ENCODE measurements at regions not wholly inside any gene's neighbourhood (a gene's known extent, or its start where the extent isn't known, plus 50 kb on each side); places are given as distances from the start of the nearest gene placed in this dataset.

DNA sequence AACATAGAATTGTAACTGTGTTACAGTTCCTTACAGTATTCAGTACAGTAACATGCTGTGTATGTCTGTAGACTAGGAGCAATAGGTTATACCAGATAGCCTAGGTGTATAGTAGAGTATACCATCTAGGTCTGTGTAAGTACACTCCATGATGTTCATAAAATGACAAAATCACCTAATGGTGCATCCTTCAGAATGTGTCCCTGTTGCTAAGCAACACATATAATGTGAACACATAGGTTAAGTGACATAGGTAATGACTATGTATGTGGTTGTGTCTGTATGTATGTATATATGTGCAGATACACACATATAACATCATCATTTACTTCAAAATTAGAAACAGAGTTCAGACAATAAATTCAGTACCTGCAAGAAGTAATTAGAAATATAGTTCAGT is 146.8 kb upstream of the GAP43 start:
- DNase-seq (ENCODE audit: low read depth in 6 of 9, low spot score in 9 of 9) = no peak
- Histone ChIP-seq H3K9me3 (ENCODE audit: control insufficient read depth in 2 of 2, insufficient read depth in 1 of 2, low read length in 1 of 2) (no peaks in the 10 kb centered on the region), H3K27ac (ENCODE audit: low read depth in 1 of 2, low read length in 1 of 2) (no peak overlapping the region), H3K27me3 (ENCODE audit: control insufficient read depth in 2 of 2, insufficient read depth in 1 of 2, low read length in 1 of 2) (no peaks in the 10 kb centered on the region), H3K4me1 (ENCODE audit: control insufficient read depth in 2 of 2, insufficient read depth in 2 of 2, low read length in 2 of 2) (no peaks in the 10 kb centered on the region), H3K36me3 (ENCODE audit: control insufficient read depth in 2 of 2, insufficient read depth in 2 of 2, low read length in 1 of 2) (no peaks in the 10 kb centered on the region), H3K4me3 (ENCODE audit: low read length in 2 of 2) (no peak overlapping the region)

DNA sequence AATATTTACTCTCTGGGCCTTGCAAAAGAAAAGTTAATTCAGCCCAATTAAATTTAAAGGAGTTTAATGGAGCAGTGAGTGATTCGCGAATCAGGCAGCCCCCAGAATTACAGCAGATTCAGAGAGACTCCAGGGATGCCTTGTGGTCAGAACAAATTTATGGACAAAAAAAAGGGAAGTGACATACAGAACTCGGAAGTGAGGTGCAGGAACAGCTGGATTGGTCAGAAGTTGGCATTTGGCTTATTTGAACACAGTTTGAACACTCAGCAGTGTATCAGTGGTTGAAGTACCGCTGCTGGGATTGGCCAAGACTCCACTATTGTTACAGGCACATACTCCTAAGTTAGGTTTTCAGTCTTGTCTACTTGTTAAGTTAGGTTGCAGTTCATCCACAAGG is 145.0 kb upstream of the GAP43 start:
- no peaks in the 10 kb centered on the region for H3K4me1 ChIP-seq (ENCODE audit: control insufficient read depth in 2 of 2, insufficient read depth in 2 of 2, low read length in 2 of 2)
- H3K4me3 ChIP-seq (ENCODE audit: low read length in 2 of 2) = no peak overlapping the region
- no peaks in the 10 kb centered on the region for H3K9me3 ChIP-seq (ENCODE audit: control insufficient read depth in 2 of 2, insufficient read depth in 1 of 2, low read length in 1 of 2)
- no peak for DNase-seq (ENCODE audit: low read depth in 6 of 9, low spot score in 9 of 9)
- H3K27ac ChIP-seq (ENCODE audit: low read depth in 1 of 2, low read length in 1 of 2) = no peak overlapping the region
- WGBS = 81% methylated on average over 4 of the region's 4 CpGs
- no peaks in the 10 kb centered on the region for H3K27me3 ChIP-seq (ENCODE audit: control insufficient read depth in 2 of 2, insufficient read depth in 1 of 2, low read length in 1 of 2)
- H3K36me3 ChIP-seq (ENCODE audit: control insufficient read depth in 2 of 2, insufficient read depth in 2 of 2, low read length in 1 of 2) = no peaks in the 10 kb centered on the region

- 89% methylated on average over 2 of the region's 2 CpGs for WGBS
- no peak overlapping the region for H3K4me3 ChIP-seq (ENCODE audit: low read length in 2 of 2)
- H3K36me3 ChIP-seq (ENCODE audit: control insufficient read depth in 2 of 2, insufficient read depth in 2 of 2, low read length in 1 of 2) = no peaks in the 10 kb centered on the region
- DNase-seq (ENCODE audit: low read depth in 6 of 9, low spot score in 9 of 9) = no peak
- no peaks in the 10 kb centered on the region for H3K4me1 ChIP-seq (ENCODE audit: control insufficient read depth in 2 of 2, insufficient read depth in 2 of 2, low read length in 2 of 2)
- H3K9me3 ChIP-seq (ENCODE audit: control insufficient read depth in 2 of 2, insufficient read depth in 1 of 2, low read length in 1 of 2) = no peaks in the 10 kb centered on the region
- no peak overlapping the region for H3K27ac ChIP-seq (ENCODE audit: low read depth in 1 of 2, low read length in 1 of 2)
- H3K27me3 ChIP-seq (ENCODE audit: control insufficient read depth in 2 of 2, insufficient read depth in 1 of 2, low read length in 1 of 2) = no peaks in the 10 kb centered on the region
Observed at GRCh38 chr3:115486880-115487279, 136.4 kb upstream of the GAP43 start.

DNA sequence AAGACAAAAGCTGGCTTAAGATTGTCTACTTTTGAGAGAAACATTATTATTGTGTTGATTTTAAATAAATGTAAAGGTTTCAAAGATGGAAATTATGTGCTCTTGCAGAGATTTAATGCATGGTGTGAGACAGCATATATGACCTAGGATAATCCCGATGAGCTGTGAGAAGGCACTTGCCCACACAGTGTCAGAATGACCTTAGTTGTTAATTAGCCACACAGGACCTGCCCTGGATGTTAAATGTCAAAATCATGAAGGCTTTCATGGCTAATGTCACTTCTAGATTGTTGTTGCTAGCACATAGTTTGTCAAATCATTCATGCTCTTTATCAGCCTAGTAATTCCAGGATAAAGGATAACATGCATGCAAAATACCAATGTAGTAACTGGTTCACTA is 135.3 kb upstream of the GAP43 start:
- no peaks in the 10 kb centered on the region for H3K27me3 ChIP-seq (ENCODE audit: control insufficient read depth in 2 of 2, insufficient read depth in 1 of 2, low read length in 1 of 2)
- WGBS = 100% methylated on average over 1 of the region's 1 CpG
- no peaks in the 10 kb centered on the region for H3K4me1 ChIP-seq (ENCODE audit: control insufficient read depth in 2 of 2, insufficient read depth in 2 of 2, low read length in 2 of 2)
- H3K36me3 ChIP-seq (ENCODE audit: control insufficient read depth in 2 of 2, insufficient read depth in 2 of 2, low read length in 1 of 2) = no peaks in the 10 kb centered on the region
- H3K9me3 ChIP-seq (ENCODE audit: control insufficient read depth in 2 of 2, insufficient read depth in 1 of 2, low read length in 1 of 2) = no peaks in the 10 kb centered on the region
- H3K27ac ChIP-seq (ENCODE audit: low read depth in 1 of 2, low read length in 1 of 2) = no peak overlapping the region
- no peak overlapping the region for H3K4me3 ChIP-seq (ENCODE audit: low read length in 2 of 2)
- DNase-seq (ENCODE audit: low read depth in 6 of 9, low spot score in 9 of 9) = no peak

DNA sequence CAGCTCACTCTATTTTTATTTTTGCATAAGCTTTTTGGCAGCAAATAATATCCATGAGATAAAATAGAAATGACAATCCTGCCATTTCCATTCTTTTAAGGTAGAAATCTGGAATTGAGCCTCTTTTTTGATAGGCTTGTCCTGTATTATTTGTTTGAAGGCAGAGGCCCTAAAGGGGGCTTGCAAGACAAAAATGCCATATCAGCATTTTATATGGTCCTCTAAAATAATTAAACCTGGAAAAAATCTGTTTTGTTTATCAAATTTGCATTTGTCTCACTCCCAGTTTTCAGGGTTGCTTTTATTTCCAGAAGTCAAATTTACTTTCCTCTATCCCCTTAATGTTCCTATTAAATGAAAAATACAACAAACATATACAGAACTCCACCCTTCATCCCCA is 134.9 kb upstream of the GAP43 start:
- DNase-seq (ENCODE audit: low read depth in 6 of 9, low spot score in 9 of 9) = no peak
- H3K27ac ChIP-seq (ENCODE audit: low read depth in 1 of 2, low read length in 1 of 2) = no peak overlapping the region
- H3K4me1 ChIP-seq (ENCODE audit: control insufficient read depth in 2 of 2, insufficient read depth in 2 of 2, low read length in 2 of 2) = no peaks in the 10 kb centered on the region
- H3K9me3 ChIP-seq (ENCODE audit: control insufficient read depth in 2 of 2, insufficient read depth in 1 of 2, low read length in 1 of 2) = no peaks in the 10 kb centered on the region
- H3K27me3 ChIP-seq (ENCODE audit: control insufficient read depth in 2 of 2, insufficient read depth in 1 of 2, low read length in 1 of 2) = no peaks in the 10 kb centered on the region
- H3K36me3 ChIP-seq (ENCODE audit: control insufficient read depth in 2 of 2, insufficient read depth in 2 of 2, low read length in 1 of 2) = no peaks in the 10 kb centered on the region
- H3K4me3 ChIP-seq (ENCODE audit: low read length in 2 of 2) = no peak overlapping the region

DNA sequence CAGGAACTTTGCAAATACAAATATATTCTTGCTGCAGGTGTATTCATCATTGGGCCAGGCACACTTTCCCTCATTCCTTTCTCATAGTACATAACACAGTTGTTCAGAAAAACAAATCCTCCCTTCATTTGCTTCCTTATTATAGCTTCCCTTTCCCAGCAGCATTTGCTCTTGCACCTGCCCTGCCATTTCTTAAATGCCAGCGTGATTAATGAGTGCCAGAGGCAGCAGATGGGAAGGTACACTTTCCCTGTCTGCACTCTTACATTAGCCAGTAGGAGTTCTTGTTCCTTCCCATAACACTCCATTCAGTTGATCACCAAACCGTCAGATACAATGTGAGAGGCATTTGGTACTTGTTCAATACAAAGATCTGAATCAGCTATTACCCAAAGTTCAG is 128.5 kb upstream of the GAP43 start:
- no peaks in the 10 kb centered on the region for H3K36me3 ChIP-seq (ENCODE audit: control insufficient read depth in 2 of 2, insufficient read depth in 2 of 2, low read length in 1 of 2)
- H3K27ac ChIP-seq (ENCODE audit: low read depth in 1 of 2, low read length in 1 of 2) = no peak overlapping the region
- DNase-seq (ENCODE audit: low read depth in 6 of 9, low spot score in 9 of 9) = no peak
- 87% methylated on average over 2 of the region's 2 CpGs for WGBS
- no peaks in the 10 kb centered on the region for H3K9me3 ChIP-seq (ENCODE audit: control insufficient read depth in 2 of 2, insufficient read depth in 1 of 2, low read length in 1 of 2)
- no peak overlapping the region for H3K4me3 ChIP-seq (ENCODE audit: low read length in 2 of 2)
- H3K27me3 ChIP-seq (ENCODE audit: control insufficient read depth in 2 of 2, insufficient read depth in 1 of 2, low read length in 1 of 2) = no peaks in the 10 kb centered on the region
- H3K4me1 ChIP-seq (ENCODE audit: control insufficient read depth in 2 of 2, insufficient read depth in 2 of 2, low read length in 2 of 2) = no peaks in the 10 kb centered on the region

GRCh38 chr3:115498421-115498820 is 124.9 kb upstream of the GAP43 start:
- Histone ChIP-seq H3K4me3 (ENCODE audit: low read length in 2 of 2) (no peak overlapping the region), H3K27me3 (ENCODE audit: control insufficient read depth in 2 of 2, insufficient read depth in 1 of 2, low read length in 1 of 2) (no peaks in the 10 kb centered on the region), H3K4me1 (ENCODE audit: control insufficient read depth in 2 of 2, insufficient read depth in 2 of 2, low read length in 2 of 2) (no peaks in the 10 kb centered on the region), H3K27ac (ENCODE audit: low read depth in 1 of 2, low read length in 1 of 2) (no peak overlapping the region), H3K9me3 (ENCODE audit: control insufficient read depth in 2 of 2, insufficient read depth in 1 of 2, low read length in 1 of 2) (no peaks in the 10 kb centered on the region), H3K36me3 (ENCODE audit: control insufficient read depth in 2 of 2, insufficient read depth in 2 of 2, low read length in 1 of 2) (no peaks in the 10 kb centered on the region)
- 94% methylated on average over 1 of the region's 1 CpG for WGBS
- DNase-seq (ENCODE audit: low read depth in 6 of 9, low spot score in 9 of 9) = no peak

DNA sequence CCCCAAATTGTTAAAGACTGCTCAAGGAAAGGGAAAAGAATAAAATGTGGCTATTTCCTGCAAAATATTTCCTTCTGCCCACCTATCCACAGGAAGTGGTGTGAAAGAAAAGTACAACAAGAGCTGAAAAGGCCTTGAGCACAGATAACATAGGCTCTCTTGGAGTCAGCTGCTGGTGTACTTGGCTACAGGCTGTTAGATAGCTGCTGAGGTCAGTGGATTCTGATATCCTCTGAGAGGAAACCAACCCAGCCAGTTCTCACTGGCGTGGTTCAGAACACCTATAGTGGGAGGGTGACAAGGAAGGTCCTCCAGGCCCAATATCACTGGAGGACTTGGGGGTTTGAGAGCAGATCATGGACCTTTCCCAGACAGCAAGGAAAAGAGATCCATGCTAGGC is 124.4 kb upstream of the GAP43 start:
- WGBS = 87% methylated on average over 1 of the region's 1 CpG
- H3K27me3 ChIP-seq (ENCODE audit: control insufficient read depth in 2 of 2, insufficient read depth in 1 of 2, low read length in 1 of 2) = no peaks in the 10 kb centered on the region

DNA sequence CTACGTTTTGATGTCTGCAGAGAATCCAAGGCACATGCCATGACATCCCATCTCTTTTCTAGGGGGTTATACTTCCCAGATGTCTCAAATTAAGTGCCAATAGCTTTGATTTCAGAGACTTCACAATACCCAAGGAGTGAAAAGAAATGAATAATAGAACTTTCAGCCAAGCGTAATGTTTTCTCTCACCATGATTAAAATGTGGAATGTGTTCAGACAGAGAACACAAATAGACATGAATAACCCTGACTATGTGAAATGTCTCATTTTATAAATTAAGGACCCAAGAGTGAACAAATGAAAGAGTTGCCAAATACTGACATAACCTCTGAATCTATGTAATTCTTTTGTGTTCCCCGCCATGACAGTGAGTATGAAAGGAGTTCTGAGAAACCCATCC is 123.6 kb upstream of the GAP43 start:
- WGBS = 93% methylated on average over 3 of the region's 3 CpGs
- no peaks in the 10 kb centered on the region for H3K36me3 ChIP-seq (ENCODE audit: control insufficient read depth in 2 of 2, insufficient read depth in 2 of 2, low read length in 1 of 2)
- H3K27me3 ChIP-seq (ENCODE audit: control insufficient read depth in 2 of 2, insufficient read depth in 1 of 2, low read length in 1 of 2) = no peaks in the 10 kb centered on the region
- H3K4me1 ChIP-seq (ENCODE audit: control insufficient read depth in 2 of 2, insufficient read depth in 2 of 2, low read length in 2 of 2) = no peaks in the 10 kb centered on the region
- H3K9me3 ChIP-seq (ENCODE audit: control insufficient read depth in 2 of 2, insufficient read depth in 1 of 2, low read length in 1 of 2) = no peaks in the 10 kb centered on the region
- H3K4me3 ChIP-seq (ENCODE audit: low read length in 2 of 2) = no peak overlapping the region
- no peak overlapping the region for H3K27ac ChIP-seq (ENCODE audit: low read depth in 1 of 2, low read length in 1 of 2)
- DNase-seq (ENCODE audit: low read depth in 6 of 9, low spot score in 9 of 9) = no peak

More for the DNA sequence above, 124.4 kb upstream of the GAP43 start:
- Histone ChIP-seq H3K4me1 (ENCODE audit: control insufficient read depth in 2 of 2, insufficient read depth in 2 of 2, low read length in 2 of 2) (no peaks in the 10 kb centered on the region), H3K27ac (ENCODE audit: low read depth in 1 of 2, low read length in 1 of 2) (no peak overlapping the region), H3K36me3 (ENCODE audit: control insufficient read depth in 2 of 2, insufficient read depth in 2 of 2, low read length in 1 of 2) (no peaks in the 10 kb centered on the region), H3K9me3 (ENCODE audit: control insufficient read depth in 2 of 2, insufficient read depth in 1 of 2, low read length in 1 of 2) (no peaks in the 10 kb centered on the region), H3K4me3 (ENCODE audit: low read length in 2 of 2) (no peak overlapping the region)
- DNase-seq (ENCODE audit: low read depth in 6 of 9, low spot score in 9 of 9) = no peak

DNA sequence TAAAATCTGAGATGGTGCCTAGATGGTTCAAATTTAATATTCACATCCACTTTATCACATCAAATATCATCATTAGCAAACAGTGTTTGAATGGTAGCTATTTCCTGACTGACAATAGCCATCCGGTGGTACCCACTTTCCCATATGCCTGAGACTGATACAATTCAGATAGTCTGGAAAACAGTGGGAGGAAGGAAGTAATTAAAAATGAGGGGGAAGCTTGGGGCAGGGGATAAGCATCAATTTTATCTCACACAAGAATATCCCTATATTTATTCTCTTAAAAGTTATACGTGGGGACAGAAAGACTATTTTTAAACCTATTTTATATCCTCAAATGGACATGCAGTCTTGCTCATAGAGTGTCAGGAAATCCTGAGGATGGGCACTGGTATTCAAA is 122.5 kb upstream of the GAP43 start:
- no peak overlapping the region for H3K27ac ChIP-seq (ENCODE audit: low read depth in 1 of 2, low read length in 1 of 2)
- no peak overlapping the region for H3K4me3 ChIP-seq (ENCODE audit: low read length in 2 of 2)
- no peak for DNase-seq (ENCODE audit: low read depth in 6 of 9, low spot score in 9 of 9)
- H3K27me3 ChIP-seq (ENCODE audit: control insufficient read depth in 2 of 2, insufficient read depth in 1 of 2, low read length in 1 of 2) = no peaks in the 10 kb centered on the region
- whole genome bisulfite sequencing = 6% methylated on average over 2 of the region's 2 CpGs
- no peaks in the 10 kb centered on the region for H3K4me1 ChIP-seq (ENCODE audit: control insufficient read depth in 2 of 2, insufficient read depth in 2 of 2, low read length in 2 of 2)
- H3K9me3 ChIP-seq (ENCODE audit: control insufficient read depth in 2 of 2, insufficient read depth in 1 of 2, low read length in 1 of 2) = no peaks in the 10 kb centered on the region
- H3K36me3 ChIP-seq (ENCODE audit: control insufficient read depth in 2 of 2, insufficient read depth in 2 of 2, low read length in 1 of 2) = no peaks in the 10 kb centered on the region
